ENCODE measurements at regions not wholly inside any gene's neighbourhood (a gene's known extent, or its start where the extent isn't known, plus 50 kb on each side); places are given as distances from the start of the nearest gene placed in this dataset.

DNA sequence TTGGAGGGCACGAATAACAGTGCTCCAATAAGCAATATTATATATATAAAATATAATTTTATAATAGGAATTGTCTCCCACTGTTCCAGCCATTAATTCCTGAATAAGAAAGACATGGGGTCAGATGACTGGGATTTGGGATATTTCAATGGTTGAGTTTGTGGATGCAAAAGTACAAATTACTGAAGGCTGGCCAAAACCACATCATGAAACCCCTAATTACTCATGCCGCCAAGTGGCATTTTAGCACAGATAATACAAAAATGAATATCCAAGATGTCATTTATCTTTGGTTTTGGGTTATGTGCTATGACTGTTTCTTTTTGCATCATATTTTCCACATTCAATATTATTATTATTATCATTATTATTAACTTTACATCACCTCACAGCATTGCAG lies 261.4 kb upstream of the TBX3 start:
- 67 to 85% methylated on average over 2 of the region's 2 CpGs for WGBS, 2 donors
- no peaks in the 10 kb centered on the region for H3K9me3 ChIP-seq (ENCODE audit: control insufficient read depth in 2 of 2, insufficient read depth in 1 of 2, low read depth in 1 of 2, low read length in 1 of 2)
- H3K4me3 ChIP-seq (ENCODE audit: low read depth in 1 of 2, low read length in 2 of 2) = no peak overlapping the region
- H3K4me1 ChIP-seq (ENCODE audit: control insufficient read depth in 2 of 2, insufficient read depth in 2 of 2, low read length in 1 of 2) = no peaks in the 10 kb centered on the region
- H3K27me3 ChIP-seq (ENCODE audit: control insufficient read depth in 1 of 2, insufficient read depth in 2 of 2, low read length in 2 of 2) = no peaks in the 10 kb centered on the region
- H3K36me3 ChIP-seq (ENCODE audit: control insufficient read depth in 2 of 2, insufficient read depth in 2 of 2, low read length in 1 of 2) = no peaks in the 10 kb centered on the region
- no peak overlapping the region for H3K27ac ChIP-seq (ENCODE audit: low read depth in 2 of 2, low read length in 1 of 2)

DNA sequence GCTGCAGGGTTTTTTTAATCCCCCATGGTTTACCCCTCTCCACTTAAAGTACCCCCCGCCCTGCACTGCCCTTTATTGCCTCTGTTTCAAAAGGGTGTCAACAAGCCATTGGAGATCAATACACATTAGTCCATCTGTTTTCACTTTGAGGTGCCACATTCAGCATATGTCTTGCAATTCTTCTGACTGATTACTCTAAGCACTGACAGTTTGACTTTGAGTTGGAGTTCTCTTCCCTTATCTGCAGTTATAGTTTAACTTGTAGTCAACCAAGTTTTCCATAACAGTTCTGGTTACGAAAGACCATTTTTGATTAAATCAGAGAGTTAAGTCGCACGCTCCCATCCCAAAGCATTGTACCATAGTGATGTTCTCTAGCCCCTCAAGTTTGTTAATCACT lies 260.8 kb upstream of the TBX3 start:
- no peak overlapping the region for H3K4me3 ChIP-seq (ENCODE audit: low read depth in 1 of 2, low read length in 2 of 2)
- 67 to 87% methylated on average over 4 of the region's 4 CpGs for WGBS, 2 donors
- H3K27ac ChIP-seq (ENCODE audit: low read depth in 2 of 2, low read length in 1 of 2) = no peak overlapping the region
- no peaks in the 10 kb centered on the region for H3K27me3 ChIP-seq (ENCODE audit: control insufficient read depth in 1 of 2, insufficient read depth in 2 of 2, low read length in 2 of 2)
- H3K9me3 ChIP-seq (ENCODE audit: control insufficient read depth in 2 of 2, insufficient read depth in 1 of 2, low read depth in 1 of 2, low read length in 1 of 2) = peaks cover 0 to 2% of the 10 kb centered on the region in 2 donors
- H3K36me3 ChIP-seq (ENCODE audit: control insufficient read depth in 2 of 2, insufficient read depth in 2 of 2, low read length in 1 of 2) = no peaks in the 10 kb centered on the region
- no peaks in the 10 kb centered on the region for H3K4me1 ChIP-seq (ENCODE audit: control insufficient read depth in 2 of 2, insufficient read depth in 2 of 2, low read length in 1 of 2)

DNA sequence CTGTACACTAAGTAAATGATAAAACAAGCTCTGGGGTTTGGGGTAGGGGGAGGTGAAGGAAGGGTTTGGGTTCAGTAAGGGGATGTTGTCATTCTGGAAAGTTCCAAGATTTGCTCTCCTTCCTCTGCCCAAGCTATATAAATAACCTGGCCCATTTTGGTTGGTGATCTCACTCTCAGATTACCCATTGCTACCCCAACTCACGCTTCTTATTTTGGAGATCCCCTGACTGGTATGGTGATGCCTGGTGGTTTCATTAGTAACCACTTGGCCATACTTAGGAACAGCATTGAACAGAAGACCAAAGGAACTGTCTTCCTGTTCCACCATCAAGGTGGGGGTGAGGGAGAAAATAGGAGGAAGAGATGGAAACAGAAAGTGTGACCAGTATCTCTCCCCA lies 259.6 kb upstream of the TBX3 start:
- Histone ChIP-seq H3K27me3 (ENCODE audit: control insufficient read depth in 1 of 2, insufficient read depth in 2 of 2, low read length in 2 of 2) (no peaks in the 10 kb centered on the region), H3K36me3 (ENCODE audit: control insufficient read depth in 2 of 2, insufficient read depth in 2 of 2, low read length in 1 of 2) (no peaks in the 10 kb centered on the region), H3K27ac (ENCODE audit: low read depth in 2 of 2, low read length in 1 of 2) (no peak overlapping the region), H3K4me3 (ENCODE audit: low read depth in 1 of 2, low read length in 2 of 2) (no peak overlapping the region), H3K9me3 (ENCODE audit: control insufficient read depth in 2 of 2, insufficient read depth in 1 of 2, low read depth in 1 of 2, low read length in 1 of 2) (peaks cover 2% of the 10 kb centered on the region in 2 donors), H3K4me1 (ENCODE audit: control insufficient read depth in 2 of 2, insufficient read depth in 2 of 2, low read length in 1 of 2) (no peaks in the 10 kb centered on the region)
- WGBS, 2 donors = 87 to 93% methylated on average over 1 of the region's 1 CpG

DNA sequence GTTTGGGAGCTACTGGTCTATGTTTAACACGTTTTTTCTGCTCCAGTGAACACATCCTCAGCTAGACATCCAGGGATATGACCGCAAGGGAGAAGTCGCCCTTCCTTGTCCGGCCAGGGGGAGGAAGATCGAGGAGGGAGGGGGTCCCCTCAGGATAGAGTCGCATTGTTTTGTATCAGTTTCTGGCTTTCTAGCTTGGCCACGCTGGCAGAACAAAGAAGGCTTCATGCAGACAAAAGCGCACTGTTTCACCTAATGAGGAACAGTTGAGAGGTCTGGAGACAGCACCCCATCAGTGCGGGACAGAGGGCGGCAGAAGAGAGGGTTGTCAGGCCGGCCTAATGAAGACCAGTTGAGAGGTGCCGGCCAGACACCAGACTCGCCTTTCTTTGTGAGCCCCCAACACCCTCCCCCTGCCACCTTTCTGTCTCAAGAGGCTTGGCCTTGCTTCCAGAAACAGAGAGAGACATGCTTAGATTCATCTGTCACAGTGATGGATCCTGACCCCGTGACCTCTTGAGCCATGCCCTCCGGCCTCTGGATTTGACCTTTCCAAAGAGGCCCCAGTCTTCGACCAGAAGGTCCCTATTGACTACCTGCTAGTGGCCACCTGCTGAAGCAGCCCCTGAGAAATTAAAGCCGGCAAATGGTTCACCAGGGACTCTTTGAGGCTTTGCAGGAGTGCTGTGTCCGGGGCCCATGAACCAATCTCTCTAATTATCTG lies 254.7 kb upstream of the TBX3 start:
- 78 to 89% methylated on average over 18 of the region's 18 CpGs for WGBS, 2 donors
- Histone ChIP-seq H3K9me3 (ENCODE audit: control insufficient read depth in 2 of 2, insufficient read depth in 1 of 2, low read depth in 1 of 2, low read length in 1 of 2) (peaks cover 2% of the 10 kb centered on the region in 2 donors), H3K27me3 (ENCODE audit: control insufficient read depth in 1 of 2, insufficient read depth in 2 of 2, low read length in 2 of 2) (no peaks in the 10 kb centered on the region), H3K4me3 (ENCODE audit: low read depth in 1 of 2, low read length in 2 of 2) (no peak overlapping the region), H3K4me1 (ENCODE audit: control insufficient read depth in 2 of 2, insufficient read depth in 2 of 2, low read length in 1 of 2) (no peaks in the 10 kb centered on the region), H3K27ac (ENCODE audit: low read depth in 2 of 2, low read length in 1 of 2) (no peak overlapping the region), H3K36me3 (ENCODE audit: control insufficient read depth in 2 of 2, insufficient read depth in 2 of 2, low read length in 1 of 2) (no peaks in the 10 kb centered on the region)

DNA sequence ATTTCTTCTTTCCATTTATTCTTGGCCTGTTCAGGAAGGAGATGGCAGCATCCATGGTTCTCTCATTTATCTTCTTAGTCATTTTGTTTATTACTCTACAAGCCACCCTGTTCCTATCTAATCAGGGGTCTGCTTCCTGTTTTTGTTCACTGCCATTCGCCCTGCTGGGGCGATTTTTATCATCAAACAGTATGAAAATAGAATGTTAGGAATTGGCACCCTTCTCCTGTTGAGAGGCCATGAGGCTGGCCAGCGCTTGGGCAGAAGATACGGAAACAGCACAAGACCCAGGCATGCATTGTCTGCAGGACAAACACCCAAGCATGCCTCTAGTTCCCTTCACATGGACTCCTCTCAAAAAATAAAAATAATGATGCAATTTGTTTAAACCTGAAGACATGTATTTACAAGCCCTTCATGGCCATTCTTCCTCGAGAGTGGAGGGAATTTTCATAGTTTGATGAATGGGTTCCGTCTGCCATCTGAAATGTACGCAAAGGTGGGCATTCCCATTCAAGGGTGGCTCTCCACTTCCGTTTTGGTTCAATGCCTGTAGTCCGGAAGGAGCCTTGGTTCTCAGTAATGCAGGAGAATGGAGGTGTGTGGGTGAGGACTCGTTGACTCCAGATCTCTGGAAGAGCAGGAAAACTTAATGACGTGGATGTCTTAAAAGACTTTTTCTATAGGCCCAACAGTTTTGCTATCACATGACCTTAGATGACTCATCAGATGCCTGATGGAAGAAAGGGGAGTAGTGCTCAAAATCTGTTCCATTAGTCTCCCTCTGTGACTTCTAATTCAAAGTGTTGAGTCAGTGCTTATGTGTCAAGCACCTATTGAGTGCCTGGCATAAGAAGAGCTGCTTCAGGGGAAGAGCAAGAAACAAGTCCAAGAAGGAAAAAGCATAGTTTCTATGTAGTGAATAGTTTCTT lies 252.4 kb upstream of the TBX3 start:
- Histone ChIP-seq H3K36me3 (ENCODE audit: control insufficient read depth in 2 of 2, insufficient read depth in 2 of 2, low read length in 1 of 2) (no peaks in the 10 kb centered on the region), H3K4me3 (ENCODE audit: low read depth in 1 of 2, low read length in 2 of 2) (no peak overlapping the region), H3K4me1 (ENCODE audit: control insufficient read depth in 2 of 2, insufficient read depth in 2 of 2, low read length in 1 of 2) (no peaks in the 10 kb centered on the region), H3K27ac (ENCODE audit: low read depth in 2 of 2, low read length in 1 of 2) (no peak overlapping the region), H3K9me3 (ENCODE audit: control insufficient read depth in 2 of 2, insufficient read depth in 1 of 2, low read depth in 1 of 2, low read length in 1 of 2) (peaks cover 2% of the 10 kb centered on the region in 2 donors), H3K27me3 (ENCODE audit: control insufficient read depth in 1 of 2, insufficient read depth in 2 of 2, low read length in 2 of 2) (no peaks in the 10 kb centered on the region)
- WGBS, 2 donors = 56 to 57% methylated on average over 11 of the region's 11 CpGs

DNA sequence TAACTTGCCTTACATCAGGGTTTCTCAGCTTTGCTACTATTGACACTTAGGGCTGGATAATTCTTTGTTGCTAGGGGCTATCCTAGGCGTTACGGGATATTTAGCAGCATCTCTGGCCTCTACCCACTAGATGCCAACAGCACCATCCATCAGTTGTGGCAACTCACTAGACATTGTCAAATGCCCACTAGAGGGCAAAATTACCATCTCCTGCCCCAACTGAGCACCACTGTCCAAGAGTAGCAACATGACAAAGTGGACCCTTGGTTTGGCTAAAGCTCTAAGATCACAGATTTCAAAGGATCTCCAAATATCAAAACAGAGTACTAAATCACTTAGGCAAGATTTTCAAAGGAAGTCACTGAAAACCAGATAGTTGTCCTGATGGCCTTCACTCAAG lies 251.7 kb upstream of the TBX3 start:
- no peaks in the 10 kb centered on the region for H3K36me3 ChIP-seq (ENCODE audit: control insufficient read depth in 2 of 2, insufficient read depth in 2 of 2, low read length in 1 of 2)
- H3K4me3 ChIP-seq (ENCODE audit: low read depth in 1 of 2, low read length in 2 of 2) = no peak overlapping the region
- H3K27me3 ChIP-seq (ENCODE audit: control insufficient read depth in 1 of 2, insufficient read depth in 2 of 2, low read length in 2 of 2) = no peaks in the 10 kb centered on the region
- H3K27ac ChIP-seq (ENCODE audit: low read depth in 2 of 2, low read length in 1 of 2) = no peak overlapping the region
- no peaks in the 10 kb centered on the region for H3K4me1 ChIP-seq (ENCODE audit: control insufficient read depth in 2 of 2, insufficient read depth in 2 of 2, low read length in 1 of 2)
- peaks cover 2% of the 10 kb centered on the region in 2 donors for H3K9me3 ChIP-seq (ENCODE audit: control insufficient read depth in 2 of 2, insufficient read depth in 1 of 2, low read depth in 1 of 2, low read length in 1 of 2)
- 96 to 99% methylated on average over 2 of the region's 2 CpGs for WGBS, 2 donors

DNA sequence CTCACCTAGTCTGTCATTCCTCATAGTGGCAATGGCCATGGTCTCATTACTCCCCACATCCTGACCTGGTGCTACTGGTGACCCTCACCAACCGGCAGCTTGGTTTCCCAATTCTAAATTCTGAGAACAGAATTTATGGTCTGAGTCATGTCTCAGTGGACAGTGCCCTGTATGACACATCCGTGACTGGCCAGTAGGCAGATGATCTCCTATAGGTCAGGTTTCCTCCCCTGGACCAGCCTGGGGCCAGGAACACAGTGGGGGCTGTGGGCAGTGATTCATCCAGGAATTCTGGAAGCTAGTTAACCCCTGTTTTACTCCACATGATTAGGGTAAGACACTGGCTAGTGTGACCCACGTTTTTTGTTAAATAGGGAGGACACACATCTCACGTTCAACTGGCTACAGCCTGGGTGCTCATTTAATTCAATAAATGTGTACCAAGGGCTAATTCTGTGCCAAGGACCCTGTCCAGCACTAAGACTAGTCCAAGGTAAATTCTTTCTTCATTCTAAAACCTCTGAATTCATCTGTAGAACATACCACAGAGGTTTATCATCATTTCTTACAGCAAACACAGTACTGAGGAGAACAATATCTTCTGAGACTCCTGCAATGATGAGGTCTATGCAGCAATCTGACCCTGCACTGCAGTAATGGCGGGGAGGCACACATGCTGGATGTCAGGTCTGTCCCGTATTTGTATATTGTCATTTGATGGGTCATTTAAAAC lies 249.6 kb upstream of the TBX3 start:
- no peaks in the 10 kb centered on the region for H3K9me3 ChIP-seq (ENCODE audit: control insufficient read depth in 2 of 2, insufficient read depth in 1 of 2, low read depth in 1 of 2, low read length in 1 of 2)
- 77% methylated on average over 6 of the region's 6 CpGs for WGBS, 2 donors
- no peaks in the 10 kb centered on the region for H3K27me3 ChIP-seq (ENCODE audit: control insufficient read depth in 1 of 2, insufficient read depth in 2 of 2, low read length in 2 of 2)
- H3K27ac ChIP-seq (ENCODE audit: low read depth in 2 of 2, low read length in 1 of 2) = no peak overlapping the region
- H3K4me1 ChIP-seq (ENCODE audit: control insufficient read depth in 2 of 2, insufficient read depth in 2 of 2, low read length in 1 of 2) = no peaks in the 10 kb centered on the region
- no peaks in the 10 kb centered on the region for H3K36me3 ChIP-seq (ENCODE audit: control insufficient read depth in 2 of 2, insufficient read depth in 2 of 2, low read length in 1 of 2)
- H3K4me3 ChIP-seq (ENCODE audit: low read depth in 1 of 2, low read length in 2 of 2) = no peak overlapping the region

DNA sequence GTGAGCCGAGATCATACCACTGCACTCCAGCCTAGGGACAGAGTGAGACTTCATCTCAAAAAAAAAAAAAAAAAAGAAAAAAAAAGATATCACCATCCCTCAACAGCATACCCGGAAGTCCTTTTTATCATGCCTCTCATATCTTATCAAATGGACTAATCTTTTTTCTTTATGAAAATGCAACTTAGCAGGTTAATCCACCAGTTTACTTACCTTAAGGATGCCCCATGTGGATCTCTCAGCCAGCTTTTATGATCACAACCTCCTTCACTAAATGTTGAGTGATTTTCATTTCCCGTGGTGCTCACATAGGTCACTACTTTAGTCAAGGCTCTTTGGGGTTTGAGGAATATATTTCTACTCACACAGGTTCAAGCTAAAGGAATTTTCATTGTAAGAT lies 248.8 kb upstream of the TBX3 start:
- Histone ChIP-seq H3K4me1 (ENCODE audit: control insufficient read depth in 2 of 2, insufficient read depth in 2 of 2, low read length in 1 of 2) (no peaks in the 10 kb centered on the region), H3K9me3 (ENCODE audit: control insufficient read depth in 2 of 2, insufficient read depth in 1 of 2, low read depth in 1 of 2, low read length in 1 of 2) (no peaks in the 10 kb centered on the region), H3K27ac (ENCODE audit: low read depth in 2 of 2, low read length in 1 of 2) (no peak overlapping the region), H3K4me3 (ENCODE audit: low read depth in 1 of 2, low read length in 2 of 2) (no peak overlapping the region), H3K27me3 (ENCODE audit: control insufficient read depth in 1 of 2, insufficient read depth in 2 of 2, low read length in 2 of 2) (no peaks in the 10 kb centered on the region), H3K36me3 (ENCODE audit: control insufficient read depth in 2 of 2, insufficient read depth in 2 of 2, low read length in 1 of 2) (no peaks in the 10 kb centered on the region)
- 90% methylated on average over 2 of the region's 3 CpGs for WGBS, 2 donors

DNA sequence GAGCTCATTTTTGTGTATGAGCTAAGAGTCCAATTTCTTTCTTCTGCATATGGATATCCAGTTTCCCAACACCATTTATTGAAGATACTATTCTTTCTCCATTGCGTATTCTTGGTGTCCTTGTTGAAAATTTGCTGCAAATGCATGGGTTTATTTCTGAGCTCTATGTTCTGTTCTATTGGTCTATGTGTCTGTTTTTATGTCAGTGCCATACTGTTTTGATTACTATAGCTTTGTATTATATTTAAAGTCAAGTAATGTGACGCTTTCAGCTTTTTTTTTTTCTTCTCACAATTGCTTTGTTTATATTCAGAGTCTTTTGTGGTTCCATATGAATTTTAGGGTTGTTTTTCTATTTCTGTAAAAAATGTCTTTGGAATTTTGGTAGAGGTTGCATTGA lies 247.1 kb upstream of the TBX3 start:
- Histone ChIP-seq H3K4me1 (ENCODE audit: control insufficient read depth in 2 of 2, insufficient read depth in 2 of 2, low read length in 1 of 2) (no peaks in the 10 kb centered on the region), H3K36me3 (ENCODE audit: control insufficient read depth in 2 of 2, insufficient read depth in 2 of 2, low read length in 1 of 2) (no peaks in the 10 kb centered on the region), H3K27ac (ENCODE audit: low read depth in 2 of 2, low read length in 1 of 2) (no peak overlapping the region), H3K27me3 (ENCODE audit: control insufficient read depth in 1 of 2, insufficient read depth in 2 of 2, low read length in 2 of 2) (no peaks in the 10 kb centered on the region), H3K4me3 (ENCODE audit: low read depth in 1 of 2, low read length in 2 of 2) (no peak overlapping the region), H3K9me3 (ENCODE audit: control insufficient read depth in 2 of 2, insufficient read depth in 1 of 2, low read depth in 1 of 2, low read length in 1 of 2) (no peaks in the 10 kb centered on the region)
- WGBS, 2 donors = 93% methylated on average over 2 of the region's 2 CpGs
